ENCODE measurements at regions not wholly inside any gene's neighbourhood (a gene's known extent, or its start where the extent isn't known, plus 50 kb on each side); places are given as distances from the start of the nearest gene placed in this dataset.

GRCh38 chr9:80794197-80794596 lies 895.1 kb downstream of the TLE1 start:
- Histone ChIP-seq H3K9ac (replicated peaks in 1 of 4; ENCODE audit: extremely low read depth in 1 of 4, low read depth in 3 of 4, low read length in 3 of 4) (no peak overlapping the region), H3K23me2 (ENCODE audit: low read depth, low read length) (no peaks in the 10 kb centered on the region), H3K23ac (ENCODE audit: insufficient read length) (no peak overlapping the region), H3K27me3 (replicated peaks in 1 of 4; ENCODE audit: control insufficient read depth in 3 of 4, extremely low read depth in 1 of 4, insufficient read depth in 3 of 4, low read length in 3 of 4) (no peaks in the 10 kb centered on the region), H3K9me3 (ENCODE audit: insufficient read depth in 2 of 2, low read depth in 1 of 2, low read length in 1 of 2) (no peaks in the 10 kb centered on the region), H2BK5ac (ENCODE audit: low read depth, low read length) (no peak overlapping the region), H3K4me1 (replicated peaks in 1 of 4; ENCODE audit: control insufficient read depth in 3 of 4, insufficient read depth in 4 of 4, low read length in 3 of 4) (no peaks in the 10 kb centered on the region; a peak in 1 of 7 replicates), H3K4me2 (ENCODE audit: insufficient read depth in 1 of 2, low read depth in 2 of 2, low read length in 2 of 2) (no peak overlapping the region), H4K8ac (ENCODE audit: extremely low read depth, insufficient read depth, low read length) (no peak overlapping the region), H2AK5ac (ENCODE audit: low read depth, low read length) (no peak overlapping the region), H3K4me3 (ENCODE audit: extremely low read depth in 1 of 4, insufficient read depth in 2 of 4, low read depth in 3 of 4, low read length in 4 of 4) (no peak overlapping the region), H3K4ac (replicated peaks; ENCODE audit: insufficient read length, low read depth, low read length) (no peak overlapping the region), H3K36me3 (ENCODE audit: control insufficient read depth in 2 of 4, insufficient read depth in 4 of 4, low read length in 3 of 4) (no peaks in the 10 kb centered on the region), H2BK120ac (replicated peaks; ENCODE audit: low read depth, low read length) (no peak overlapping the region), H4K91ac (replicated peaks; ENCODE audit: insufficient read length, low read length) (no peak overlapping the region), H3K18ac (ENCODE audit: extremely low read depth, low read length) (no peak overlapping the region), H2AFZ (ENCODE audit: low read length) (no peak overlapping the region), H3K79me2 (ENCODE audit: control insufficient read depth in 1 of 2, insufficient read depth in 2 of 2, low read length in 2 of 2) (no peaks in the 10 kb centered on the region), H3K14ac (ENCODE audit: insufficient read length) (no peak overlapping the region), H3K27ac (ENCODE audit: low read depth, low read length) (no peak overlapping the region), H4K5ac (ENCODE audit: insufficient read length, low read depth, low read length) (no peak overlapping the region), H4K20me1 (replicated peaks in 1 of 2; ENCODE audit: control insufficient read depth in 1 of 2, insufficient read depth in 2 of 2, low read length in 2 of 2) (no peaks in the 10 kb centered on the region), H2BK15ac (ENCODE audit: low read length) (no peak overlapping the region), H3K79me1 (ENCODE audit: low read depth, low read length) (no peaks in the 10 kb centered on the region), H2BK20ac (ENCODE audit: low read length) (no peak overlapping the region), H2BK12ac (ENCODE audit: low read depth, low read length) (no peak overlapping the region), H3K56ac (replicated peaks; ENCODE audit: insufficient read length, low read depth, low read length) (no peak overlapping the region)
- no peak for FAIRE-seq
- TF ChIP-seq CTCF (IDR thresholded peaks at IDR 0.05; ENCODE audit: control extremely low read depth in 1 of 3, insufficient read depth in 1 of 3, low read depth in 1 of 3, low read length in 3 of 3) (no peak), CTBP2 (IDR thresholded peaks at IDR 0.05; ENCODE audit: borderline replicate concordance, insufficient read depth, insufficient read length, low read length) (no peak), CHD1 (IDR thresholded peaks at IDR 0.05; ENCODE audit: low read depth, low read length) (no peak), CHD2 (IDR thresholded peaks at IDR 0.05; ENCODE audit: low read length) (no peak), CBX5 (IDR thresholded peaks at IDR 0.05; ENCODE audit: low read depth, low read length) (no peak), SIN3A (conservative IDR thresholded peaks at IDR 0.05 in 1 of 2, IDR thresholded peaks at IDR 0.05 in 1 of 2; ENCODE audit: low read depth in 1 of 2, low read length in 2 of 2) (no peak), TAF1 (IDR thresholded peaks at IDR 0.05; ENCODE audit: low read depth, low read length) (no peak), CBX8 (IDR thresholded peaks at IDR 0.05; ENCODE audit: borderline replicate concordance, low read depth, low read length) (no peak), EP300 (IDR thresholded peaks at IDR 0.05; ENCODE audit: borderline replicate concordance in 1 of 2, low read depth in 2 of 2, low read length in 2 of 2) (no peak), YY1 (IDR thresholded peaks at IDR 0.05; ENCODE audit: low read depth, low read length) (no peak), BCL11A (IDR thresholded peaks at IDR 0.05; ENCODE audit: low read depth in 2 of 2, low read length in 2 of 2) (no peak), CREB1 (IDR thresholded peaks at IDR 0.05) (no peak), JUN (IDR thresholded peaks at IDR 0.05; ENCODE audit: low read depth, low read length) (no peak)
- no peak for DNase-seq (ENCODE audit: low read depth in 1 of 2, low spot score in 2 of 2)
- ChIA-PET CTCF (ENCODE audit: partially characterized antibody) (no interaction called here), POLR2A (ENCODE audit: partially characterized antibody) (interaction anchor here (0.6 kb wide), 1 partner anchor 817 kb away, joined by 3 read pairs; no protein-coding TSS in a partner anchor)
- 92% methylated on average over 5 of the region's 5 CpGs; no CpG with 5 or more reads in 1 of the 2 experiments for WGBS, 2 experiments (ENCODE audit: extremely low coverage in 1 of 2, insufficient coverage in 1 of 2, insufficient read length in 1 of 2, insufficient replicate concordance in 2 of 2, low coverage in 1 of 2, low lambda C conversion rate in 2 of 2, missing lambda C conversion rate in 1 of 2)
